ENCODE measurements at regions not wholly inside any gene's neighbourhood (a gene's known extent, or its start where the extent isn't known, plus 50 kb on each side); places are given as distances from the start of the nearest gene placed in this dataset.

DNA sequence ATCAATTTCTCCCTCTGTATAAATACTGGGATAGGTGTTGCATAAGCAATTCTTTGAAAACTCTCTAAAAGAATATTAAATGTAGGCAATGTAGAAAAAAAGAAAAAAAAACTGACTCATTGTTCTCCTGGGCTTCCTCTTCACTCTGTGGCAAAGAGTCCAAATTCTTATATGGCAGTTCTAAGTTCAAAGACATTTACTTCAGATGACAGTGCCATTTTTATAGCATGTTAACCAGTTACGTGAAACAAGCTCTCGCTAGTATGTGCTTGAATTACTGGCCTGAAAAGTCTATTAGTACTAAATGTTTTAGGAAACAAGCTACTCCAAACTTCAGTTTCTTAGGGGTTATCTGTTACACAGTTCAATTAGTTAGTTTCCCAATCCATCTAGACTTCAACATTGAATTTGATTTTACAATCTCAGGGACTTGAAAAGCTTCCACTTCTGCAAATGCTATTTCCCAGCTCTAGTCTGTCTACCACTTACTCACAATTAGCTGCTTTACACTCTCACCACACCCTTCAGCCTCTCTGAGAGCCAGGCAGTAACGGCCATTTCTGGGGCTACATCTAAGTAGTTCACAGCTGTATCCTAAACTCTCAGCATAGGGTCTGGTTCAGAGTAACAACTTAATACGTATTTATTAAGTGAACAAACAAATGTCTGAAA, 100.4 kb downstream of the OGFRL1 start:
- TF ChIP-seq, protein P1, sequence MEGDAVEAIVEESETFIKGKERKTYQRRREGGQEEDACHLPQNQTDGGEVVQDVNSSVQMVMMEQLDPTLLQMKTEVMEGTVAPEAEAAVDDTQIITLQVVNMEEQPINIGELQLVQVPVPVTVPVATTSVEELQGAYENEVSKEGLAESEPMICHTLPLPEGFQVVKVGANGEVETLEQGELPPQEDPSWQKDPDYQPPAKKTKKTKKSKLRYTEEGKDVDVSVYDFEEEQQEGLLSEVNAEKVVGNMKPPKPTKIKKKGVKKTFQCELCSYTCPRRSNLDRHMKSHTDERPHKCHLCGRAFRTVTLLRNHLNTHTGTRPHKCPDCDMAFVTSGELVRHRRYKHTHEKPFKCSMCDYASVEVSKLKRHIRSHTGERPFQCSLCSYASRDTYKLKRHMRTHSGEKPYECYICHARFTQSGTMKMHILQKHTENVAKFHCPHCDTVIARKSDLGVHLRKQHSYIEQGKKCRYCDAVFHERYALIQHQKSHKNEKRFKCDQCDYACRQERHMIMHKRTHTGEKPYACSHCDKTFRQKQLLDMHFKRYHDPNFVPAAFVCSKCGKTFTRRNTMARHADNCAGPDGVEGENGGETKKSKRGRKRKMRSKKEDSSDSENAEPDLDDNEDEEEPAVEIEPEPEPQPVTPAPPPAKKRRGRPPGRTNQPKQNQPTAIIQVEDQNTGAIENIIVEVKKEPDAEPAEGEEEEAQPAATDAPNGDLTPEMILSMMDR (IDR thresholded peaks at IDR 0.05) = no peak
- TF ChIP-seq POLR2A (IDR thresholded peaks at IDR 0.05) (no peak), POLR2AphosphoS5 (IDR thresholded peaks at IDR 0.05) (no peak)

Data from prostate gland (tissue), 2 donors.